Endodermal cell (in vitro differentiated cells): ENCODE measurements at regions not wholly inside any gene's neighbourhood (a gene's known extent, or its start where the extent isn't known, plus 50 kb on each side); places are given as distances from the start of the nearest gene placed in this dataset.

Source experiments
- DNase-seq: peaks from one replicate; pipeline ENCODE4 v3.0.0-alpha.2; 2017
- H3K27ac ChIP-seq: 2 replicates; pipeline ENCODE4 v1.5.1; 2013; ENCODE audit warnings: mild to moderate bottlenecking, low read depth, low read length, moderate library complexity
- H3K27me3 ChIP-seq: 2 replicates; pipeline ENCODE4 v1.6.1; 2013; ENCODE audit warnings: mild to moderate bottlenecking, low read length, moderate library complexity; ENCODE audit not compliant: insufficient read depth, control insufficient read depth, poor library complexity, severe bottlenecking
- H3K36me3 ChIP-seq: 2 replicates; pipeline ENCODE4 v1.7.0; 2013; ENCODE audit warnings: mild to moderate bottlenecking, low read length, moderate library complexity; ENCODE audit not compliant: control insufficient read depth, insufficient read depth
- H3K4me1 ChIP-seq: one replicate; pipeline ENCODE4 v1.7.0; 2013; ENCODE audit warnings: low read length; ENCODE audit not compliant: control insufficient read depth, insufficient read depth
- H3K4me3 ChIP-seq: 2 replicates; pipeline ENCODE4 v1.5.1; 2013; ENCODE audit warnings: mild to moderate bottlenecking, low read length, moderate library complexity
- H3K9ac ChIP-seq: 2 replicates; pipeline ENCODE4 v1.6.1; 2013; ENCODE audit warnings: mild to moderate bottlenecking, low read length, moderate library complexity; ENCODE audit not compliant: poor library complexity, severe bottlenecking; ENCODE audit errors: extremely low read depth
- H3K9me3 ChIP-seq: 2 replicates; pipeline ENCODE4 v1.6.1; 2013; ENCODE audit warnings: mild to moderate bottlenecking, low read length, moderate library complexity; ENCODE audit not compliant: control insufficient read depth
- H3K27ac Mint-ChIP-seq: 2 replicates; pipeline ENCODE4 v1.8.0; 2020; ENCODE audit warnings: mixed read lengths
- H3K27me3 Mint-ChIP-seq: 2 replicates; pipeline ENCODE4 v1.8.0; 2021; ENCODE audit warnings: mild to moderate bottlenecking, mixed read lengths; ENCODE audit not compliant: insufficient read depth
- H3K36me3 Mint-ChIP-seq: 2 replicates; pipeline ENCODE4 v1.8.0; 2020; ENCODE audit warnings: low read depth, mixed read lengths
- H3K4me1 Mint-ChIP-seq: 2 replicates; pipeline ENCODE4 v1.8.0; 2020; ENCODE audit warnings: mixed read lengths
- H3K4me3 Mint-ChIP-seq: 2 replicates; pipeline ENCODE4 v1.8.0; 2020; ENCODE audit warnings: mild to moderate bottlenecking, moderate library complexity, mixed read lengths
- H3K9me3 Mint-ChIP-seq: 2 replicates; pipeline ENCODE4 v1.8.0; 2020; ENCODE audit warnings: mild to moderate bottlenecking, mixed read lengths
- CTCF ChIP-seq: fragments of 200-600 bp; sonication (generic); conservative IDR thresholded peaks from 2 replicates; pipeline ENCODE4 v1.5.0; 2021; ENCODE audit warnings: antibody characterized with exemption, mild to moderate bottlenecking
- WGBS, 2 experiments: methylation state at CpG; one replicate each; pipeline versions ENCODE4 v1.1.5 to v1.1.7; 2013; ENCODE audit warnings: missing lambda C conversion rate in 2 of 2, mixed read lengths in 1 of 2; ENCODE audit not compliant: insufficient coverage in 1 of 2, insufficient read length in 1 of 2; 5-methylcytosine and 5-hydroxymethylcytosine counted together

GRCh38 chr4:84063619-84064018 lies 435.5 kb downstream of the NKX6-1 start:
- H3K4me3 ChIP-seq, result no peak overlapping the region
- Mint-ChIP-seq H3K27me3 (no peaks in the 10 kb centered on the region), H3K27ac (no peak overlapping the region), H3K4me1 (no peaks in the 10 kb centered on the region), H3K36me3 (no peaks in the 10 kb centered on the region), H3K9me3 (no peaks in the 10 kb centered on the region), H3K4me3 (no peak overlapping the region)
- 89 to 90% methylated on average over 5 of the region's 5 CpGs for WGBS, 2 experiments
- H3K27me3 ChIP-seq, result no peaks in the 10 kb centered on the region
- no peaks in the 10 kb centered on the region for H3K36me3 ChIP-seq
- DNase-seq, result no peak
- no peak overlapping the region for H3K27ac ChIP-seq
- no peaks in the 10 kb centered on the region for H3K9me3 ChIP-seq
- no peak for TF ChIP-seq CTCF
- no peaks in the 10 kb centered on the region for H3K4me1 ChIP-seq
- H3K9ac ChIP-seq, result no peak overlapping the region

- Mint-ChIP-seq H3K27ac (no peak overlapping the region), H3K9me3 (no peaks in the 10 kb centered on the region), H3K4me3 (no peak overlapping the region), H3K36me3 (no peaks in the 10 kb centered on the region), H3K4me1 (no peaks in the 10 kb centered on the region), H3K27me3 (no peaks in the 10 kb centered on the region)
- 64% methylated on average over 5 of the region's 5 CpGs; no CpG with 5 or more reads in 1 of the 2 experiments for WGBS, 2 experiments
- Histone ChIP-seq H3K27ac (no peak overlapping the region), H3K9me3 (no peaks in the 10 kb centered on the region), H3K36me3 (no peaks in the 10 kb centered on the region), H3K4me3 (no peak overlapping the region), H3K9ac (no peak overlapping the region), H3K4me1 (no peaks in the 10 kb centered on the region), H3K27me3 (no peaks in the 10 kb centered on the region)
- DNase-seq, result no peak
- TF ChIP-seq CTCF, result no peak
Measured at GRCh38 chr4:84058201-84058600, 440.9 kb downstream of the NKX6-1 start.

GRCh38 chr4:84051639-84052038 lies 447.5 kb downstream of the NKX6-1 start:
- Mint-ChIP-seq H3K4me1 (peaks cover 11% of the 10 kb centered on the region), H3K9me3 (no peaks in the 10 kb centered on the region), H3K27ac (no peak overlapping the region), H3K27me3 (no peaks in the 10 kb centered on the region), H3K4me3 (no peak overlapping the region), H3K36me3 (no peaks in the 10 kb centered on the region)
- Histone ChIP-seq H3K27ac (no peak overlapping the region), H3K4me3 (no peak overlapping the region), H3K36me3 (no peaks in the 10 kb centered on the region), H3K27me3 (no peaks in the 10 kb centered on the region), H3K9me3 (no peaks in the 10 kb centered on the region), H3K4me1 (no peaks in the 10 kb centered on the region), H3K9ac (no peak overlapping the region)
- WGBS, 2 experiments, result 40 to 73% methylated on average over 1 to 4 of the region's 4 CpGs
- DNase-seq, result peak; percentile 43
- no peak for TF ChIP-seq CTCF
